DOHH2 (cell line): ENCODE measurements at regions not wholly inside any gene's neighbourhood (a gene's known extent, or its start where the extent isn't known, plus 50 kb on each side); places are given as distances from the start of the nearest gene placed in this dataset.

Experiments
- EZH2phosphoT487 ChIP-seq: fragments of 200-600 bp; sonication (generic); IDR thresholded peaks from 2 replicates; pipeline ENCODE4 v1.6.1; 2017; ENCODE audit warnings: borderline replicate concordance, mild to moderate bottlenecking, antibody characterized with exemption, low read length, moderate library complexity, mixed read lengths
- TF ChIP-seq, protein P1 (sequence below): fragments of 200-600 bp; sonication (generic); IDR thresholded peaks from one replicate; pipeline ENCODE4 v1.5.1; 2014; ENCODE audit warnings: antibody characterized with exemption, mild to moderate bottlenecking, low read depth, low read length; ENCODE audit not compliant: poor library complexity, severe bottlenecking

DNA sequence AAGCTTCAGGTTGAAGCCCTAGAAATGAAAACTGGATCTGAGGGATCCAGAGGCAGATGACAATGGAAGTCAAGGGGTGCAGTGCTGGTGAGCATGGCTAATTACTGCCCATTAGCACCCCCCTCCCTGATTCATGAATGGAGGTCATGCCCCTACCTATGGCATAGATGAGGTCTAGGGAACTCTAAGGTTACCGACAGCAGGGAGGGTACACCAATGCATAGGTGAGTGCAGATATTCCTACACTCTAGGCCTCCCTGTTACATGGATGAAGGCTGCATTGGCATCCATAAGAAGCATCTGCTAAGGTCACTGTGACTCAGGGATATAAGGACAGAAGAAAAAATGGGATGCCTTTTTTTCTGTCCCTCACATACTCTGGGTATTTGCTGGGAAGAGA lies 147.3 kb downstream of the CCDC59 start:
- TF ChIP-seq, protein P1, sequence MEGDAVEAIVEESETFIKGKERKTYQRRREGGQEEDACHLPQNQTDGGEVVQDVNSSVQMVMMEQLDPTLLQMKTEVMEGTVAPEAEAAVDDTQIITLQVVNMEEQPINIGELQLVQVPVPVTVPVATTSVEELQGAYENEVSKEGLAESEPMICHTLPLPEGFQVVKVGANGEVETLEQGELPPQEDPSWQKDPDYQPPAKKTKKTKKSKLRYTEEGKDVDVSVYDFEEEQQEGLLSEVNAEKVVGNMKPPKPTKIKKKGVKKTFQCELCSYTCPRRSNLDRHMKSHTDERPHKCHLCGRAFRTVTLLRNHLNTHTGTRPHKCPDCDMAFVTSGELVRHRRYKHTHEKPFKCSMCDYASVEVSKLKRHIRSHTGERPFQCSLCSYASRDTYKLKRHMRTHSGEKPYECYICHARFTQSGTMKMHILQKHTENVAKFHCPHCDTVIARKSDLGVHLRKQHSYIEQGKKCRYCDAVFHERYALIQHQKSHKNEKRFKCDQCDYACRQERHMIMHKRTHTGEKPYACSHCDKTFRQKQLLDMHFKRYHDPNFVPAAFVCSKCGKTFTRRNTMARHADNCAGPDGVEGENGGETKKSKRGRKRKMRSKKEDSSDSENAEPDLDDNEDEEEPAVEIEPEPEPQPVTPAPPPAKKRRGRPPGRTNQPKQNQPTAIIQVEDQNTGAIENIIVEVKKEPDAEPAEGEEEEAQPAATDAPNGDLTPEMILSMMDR = no peak
- no peak for TF ChIP-seq EZH2phosphoT487
